Gastroesophageal sphincter (tissue), 3 donors: ENCODE measurements at regions not wholly inside any gene's neighbourhood (a gene's known extent, or its start where the extent isn't known, plus 50 kb on each side); places are given as distances from the start of the nearest gene placed in this dataset.

Experiments
- EP300 ChIP-seq: sonication (generic); formaldehyde crosslinking; IDR thresholded peaks from one replicate; pipeline ENCODE4 v1.6.1; 2017; ENCODE audit warnings: antibody characterized with exemption, mild to moderate bottlenecking
- POLR2A ChIP-seq, 2 donors: fragments of 450-650 bp; IDR thresholded peaks; one replicate each; pipeline ENCODE4 v1.6.1; 2017; ENCODE audit warnings: antibody characterized with exemption in 2 of 2, mild to moderate bottlenecking in 2 of 2, moderate library complexity in 1 of 2
- POLR2AphosphoS5 ChIP-seq: sonication (generic); formaldehyde crosslinking; IDR thresholded peaks from one replicate; pipeline ENCODE4 v1.6.1; 2017; ENCODE audit warnings: antibody characterized with exemption
- TF ChIP-seq, protein P1 (sequence below), 4 experiments: fragments of 200-600 bp in 2 of 4; fragments of 450-650 bp in 2 of 4; sonication (generic) in 1 of 4; IDR thresholded peaks; one replicate each; pipeline ENCODE4 v1.5.1; 2017 to 2019; ENCODE audit warnings: antibody characterized with exemption in 4 of 4, mild to moderate bottlenecking in 2 of 4, moderate library complexity in 2 of 4

DNA sequence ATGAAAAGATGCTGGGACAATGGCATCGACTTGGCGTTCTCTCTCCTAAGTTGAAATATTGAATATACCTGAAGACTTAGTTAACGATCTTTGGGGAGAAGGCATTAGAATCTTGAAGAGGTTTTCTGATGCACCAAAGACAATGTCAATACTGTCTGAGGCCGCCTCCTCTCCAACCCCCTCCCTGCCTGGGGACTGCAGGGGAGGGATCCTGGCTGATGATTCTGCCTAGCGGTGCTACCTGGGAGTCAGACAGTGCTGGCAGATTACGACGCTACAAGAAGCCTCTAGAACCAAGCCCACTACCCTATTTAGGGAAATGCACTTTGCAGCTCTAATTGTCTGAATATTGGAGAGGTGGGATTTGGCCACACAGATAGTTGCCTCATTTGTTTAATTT, 145.6 kb upstream of the HABP2 start:
- TF ChIP-seq, protein P1, sequence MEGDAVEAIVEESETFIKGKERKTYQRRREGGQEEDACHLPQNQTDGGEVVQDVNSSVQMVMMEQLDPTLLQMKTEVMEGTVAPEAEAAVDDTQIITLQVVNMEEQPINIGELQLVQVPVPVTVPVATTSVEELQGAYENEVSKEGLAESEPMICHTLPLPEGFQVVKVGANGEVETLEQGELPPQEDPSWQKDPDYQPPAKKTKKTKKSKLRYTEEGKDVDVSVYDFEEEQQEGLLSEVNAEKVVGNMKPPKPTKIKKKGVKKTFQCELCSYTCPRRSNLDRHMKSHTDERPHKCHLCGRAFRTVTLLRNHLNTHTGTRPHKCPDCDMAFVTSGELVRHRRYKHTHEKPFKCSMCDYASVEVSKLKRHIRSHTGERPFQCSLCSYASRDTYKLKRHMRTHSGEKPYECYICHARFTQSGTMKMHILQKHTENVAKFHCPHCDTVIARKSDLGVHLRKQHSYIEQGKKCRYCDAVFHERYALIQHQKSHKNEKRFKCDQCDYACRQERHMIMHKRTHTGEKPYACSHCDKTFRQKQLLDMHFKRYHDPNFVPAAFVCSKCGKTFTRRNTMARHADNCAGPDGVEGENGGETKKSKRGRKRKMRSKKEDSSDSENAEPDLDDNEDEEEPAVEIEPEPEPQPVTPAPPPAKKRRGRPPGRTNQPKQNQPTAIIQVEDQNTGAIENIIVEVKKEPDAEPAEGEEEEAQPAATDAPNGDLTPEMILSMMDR (IDR thresholded peaks at IDR 0.05) = no peak
- TF ChIP-seq POLR2A (IDR thresholded peaks at IDR 0.05) (no peak), POLR2AphosphoS5 (no peak), EP300 (no peak)
